ENCODE measurements at regions not wholly inside any gene's neighbourhood (a gene's known extent, or its start where the extent isn't known, plus 50 kb on each side); places are given as distances from the start of the nearest gene placed in this dataset.

- DNase-seq, result no peak
Observed at GRCh38 chr1:220983877-220984635, 104.8 kb downstream of the HLX start.

- no peak for DNase-seq
Observed at GRCh38 chr1:220990427-220991339, 111.4 kb downstream of the HLX start.

GRCh38 chr1:220991506-220991905, 112.3 kb downstream of the HLX start:
- no peak for DNase-seq

DNA sequence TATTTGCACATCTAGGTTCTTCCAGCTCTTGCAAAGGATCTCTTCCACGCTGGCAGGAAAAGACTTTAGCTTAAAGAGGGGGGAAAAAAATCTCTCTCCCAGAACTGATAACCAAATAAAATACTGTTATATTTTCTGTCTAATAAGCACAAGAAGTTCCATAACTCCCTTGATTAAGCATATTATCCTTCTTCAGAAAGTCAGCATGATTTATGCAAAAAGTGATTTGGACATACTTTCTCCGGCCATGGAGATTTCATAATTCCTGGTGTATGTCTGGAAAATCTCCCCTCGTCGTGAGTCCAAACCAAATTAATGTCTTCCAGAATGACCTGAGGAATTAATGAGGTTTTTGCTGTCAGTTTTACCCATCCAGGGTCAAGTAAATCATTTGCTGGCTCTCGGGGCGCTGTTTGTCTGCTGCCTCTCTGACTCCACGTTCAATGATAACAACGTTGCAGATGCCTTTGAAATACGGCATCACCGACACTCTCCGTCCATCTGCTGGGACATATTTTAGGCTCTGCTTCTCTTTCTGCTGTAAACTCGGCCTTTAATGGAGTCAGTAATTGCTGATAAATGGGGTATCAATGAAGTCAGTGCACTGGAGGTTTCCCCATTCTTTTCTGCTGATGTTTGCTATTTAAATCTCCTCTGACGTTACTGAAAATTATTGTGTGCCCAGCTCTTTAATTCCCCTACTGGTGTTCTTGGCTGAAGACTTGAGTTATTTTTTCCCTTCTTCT, 112.9 kb downstream of the HLX start:
- DNase-seq, result no peak

DNA sequence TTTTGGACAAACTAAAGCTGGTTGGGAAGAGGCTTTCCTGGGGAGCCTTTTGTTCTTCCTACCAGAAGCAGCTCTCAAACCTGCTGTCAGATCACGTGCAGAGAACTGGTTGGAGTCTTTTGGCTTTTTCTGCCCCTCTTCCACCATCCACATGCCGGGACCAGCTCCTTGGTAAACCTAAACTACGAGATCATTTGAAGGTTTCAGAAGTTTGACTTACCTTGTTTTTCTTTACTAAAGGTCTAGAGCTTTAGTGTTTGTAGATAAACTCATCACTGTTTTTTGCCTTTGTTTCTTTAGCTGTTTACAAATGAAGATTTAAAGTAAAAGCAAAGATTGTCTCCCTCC, 113.4 kb downstream of the HLX start:
- no peak for DNase-seq

DNA sequence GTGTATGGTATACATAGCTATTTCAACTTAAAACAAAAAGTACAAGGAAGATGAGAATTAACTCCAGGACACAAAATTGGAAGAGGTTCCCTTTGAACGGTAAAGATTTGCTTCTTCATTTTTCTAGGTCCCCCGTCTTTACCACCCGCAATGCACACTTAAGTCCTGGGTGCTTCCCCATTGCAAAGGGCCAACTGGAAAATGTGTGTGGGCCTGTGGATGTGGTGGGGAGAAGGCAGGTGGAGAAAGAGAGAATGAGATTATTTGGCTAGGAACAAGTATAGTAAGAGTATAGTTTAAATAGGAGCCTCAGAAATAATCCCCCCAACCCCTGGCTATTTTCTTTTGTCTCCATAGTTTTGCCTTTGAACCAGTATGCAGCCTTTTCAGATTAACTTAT, 115.4 kb downstream of the HLX start:
- no peak for DNase-seq

DNA sequence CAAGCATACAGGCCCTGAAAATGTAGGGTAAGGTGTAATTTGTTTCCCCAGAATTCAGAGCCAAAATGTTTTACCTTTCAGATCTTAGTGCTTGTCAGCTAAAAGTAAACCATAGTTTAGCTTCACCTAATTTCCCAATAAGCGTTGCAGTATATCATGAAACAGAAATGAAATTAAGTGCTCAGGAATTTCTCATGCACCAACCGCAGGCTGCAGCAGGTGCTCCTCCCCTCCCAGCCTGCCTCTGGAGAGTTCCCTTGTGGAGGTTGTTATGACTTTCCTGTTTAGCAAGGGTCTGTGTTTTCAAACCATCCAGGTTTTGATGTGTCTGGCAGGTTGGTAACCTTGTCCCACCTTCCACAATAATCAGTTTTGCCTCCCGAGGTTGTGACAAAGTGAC, 118.5 kb downstream of the HLX start:
- DNase-seq, result no peak

DNA sequence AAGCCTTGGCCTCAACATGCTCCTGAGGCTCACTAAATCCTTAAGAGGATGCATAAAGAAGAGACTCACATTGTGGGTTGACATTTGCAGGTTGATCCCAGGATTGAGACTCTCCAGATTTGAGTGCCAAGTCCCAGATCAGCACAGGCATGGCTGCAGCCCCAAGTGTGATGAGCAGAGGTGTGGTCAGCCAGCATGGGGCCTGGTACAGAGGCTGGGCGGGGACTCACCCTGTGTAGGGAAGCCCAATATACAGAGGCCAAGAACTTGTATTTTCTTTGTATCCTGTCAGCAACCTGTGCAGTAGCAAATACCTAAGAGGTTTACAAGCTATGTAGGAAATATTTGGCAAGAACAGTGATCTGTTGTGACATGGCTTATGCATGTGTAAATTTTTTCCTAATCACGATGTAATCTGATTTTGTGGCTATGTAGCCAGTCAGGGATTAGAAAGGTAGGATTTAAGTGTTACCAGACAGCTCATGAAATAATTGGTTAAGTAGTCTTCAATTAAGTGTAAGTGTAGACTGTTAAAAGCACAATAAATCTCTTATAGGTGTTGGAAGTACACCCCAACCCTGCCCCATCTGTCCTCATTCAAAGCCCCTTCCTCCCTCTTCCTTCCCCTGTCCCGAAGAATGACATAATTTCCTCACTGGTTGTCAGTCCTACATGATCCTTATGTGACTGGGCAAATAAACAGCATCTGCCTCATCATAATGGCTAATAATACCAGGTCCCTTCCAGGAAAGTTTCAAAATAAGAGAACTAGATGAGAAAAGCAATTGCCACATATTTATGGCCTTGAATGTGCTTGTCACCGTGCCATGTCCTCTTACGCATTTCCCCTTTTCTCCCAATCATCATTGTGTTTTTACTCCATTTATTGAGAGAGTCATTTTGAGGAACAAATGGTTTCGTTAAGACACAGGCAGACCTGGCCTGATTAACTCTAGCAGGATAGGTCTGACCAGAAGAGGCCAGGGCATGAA, 120.9 kb downstream of the HLX start:
- DNase-seq, result no peak

DNA sequence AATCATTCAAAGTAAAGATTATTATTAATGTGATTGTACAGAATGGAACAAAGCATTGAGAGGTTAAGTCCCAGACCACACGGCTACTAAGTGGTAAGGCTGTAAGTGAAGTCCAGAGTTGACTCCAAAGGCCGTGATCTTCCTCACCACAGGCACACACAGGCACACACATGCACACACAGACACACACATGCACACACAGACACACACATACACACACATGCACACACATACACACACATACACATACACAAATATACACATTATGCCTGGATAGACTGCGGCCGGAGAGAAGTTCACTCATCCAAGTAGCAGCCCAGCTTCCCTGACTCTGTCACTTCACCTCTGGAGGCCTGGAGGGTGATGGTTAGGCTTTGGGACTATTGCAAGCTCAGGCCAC, 121.9 kb downstream of the HLX start:
- DNase-seq, result no peak

DNA sequence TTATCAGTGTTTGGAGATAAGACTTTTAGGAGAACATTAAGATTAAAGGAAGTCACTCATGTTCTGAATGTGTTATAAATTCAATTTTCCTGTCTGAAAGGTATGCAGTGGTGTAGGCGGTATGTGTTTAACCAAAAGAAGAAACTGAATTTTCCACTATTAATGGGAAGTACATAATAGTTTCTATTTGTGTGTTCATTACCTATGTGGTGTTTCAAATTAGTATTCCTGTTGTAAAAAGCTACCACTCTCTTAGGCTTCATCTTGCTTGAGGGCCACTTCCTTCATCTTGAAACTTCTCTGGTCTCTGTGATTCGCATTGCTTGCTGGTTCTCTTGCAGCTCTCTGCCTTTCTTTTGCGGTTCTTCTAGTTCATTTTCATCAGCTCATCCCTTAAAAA, 123.4 kb downstream of the HLX start:
- no peak for DNase-seq

DNA sequence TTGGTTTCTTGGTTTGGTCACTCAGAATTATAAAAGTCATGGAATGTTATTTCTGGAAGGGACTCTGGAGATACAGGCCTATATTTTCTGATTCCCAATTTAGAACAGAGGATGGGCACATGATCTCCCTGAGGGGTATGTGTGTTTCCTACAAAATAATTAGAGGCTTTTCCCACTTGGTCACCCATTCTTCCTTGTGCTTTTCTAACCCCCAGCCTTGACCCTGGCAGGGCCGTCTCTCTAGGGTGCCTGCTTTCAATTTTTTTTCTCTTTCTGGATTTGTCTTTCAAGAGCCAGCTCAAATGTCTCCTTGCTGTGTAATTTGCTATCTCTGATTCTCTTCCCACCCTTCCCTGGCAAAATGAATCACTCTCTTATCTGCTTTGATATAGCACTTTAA, 131.9 kb downstream of the HLX start:
- DNase-seq, result no peak

DNA sequence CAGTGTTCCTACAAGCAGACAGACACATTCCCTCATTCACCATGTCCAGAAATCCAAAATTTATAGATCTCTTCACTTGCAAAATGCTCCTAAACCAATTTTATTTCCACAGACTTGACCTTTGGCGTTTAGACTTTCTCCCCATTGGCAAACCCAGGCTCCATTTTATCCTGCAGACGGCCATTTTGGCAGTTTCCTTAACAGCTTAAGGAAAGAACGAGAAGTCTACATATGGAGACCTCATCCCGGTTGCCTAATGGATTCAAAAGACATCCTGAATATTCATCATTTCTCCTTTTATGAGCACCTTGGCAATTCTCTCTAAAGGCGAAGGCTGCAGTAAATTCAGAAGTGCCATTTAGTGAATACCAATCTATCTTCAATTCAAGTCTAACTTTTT, 132.9 kb downstream of the HLX start:
- no peak for DNase-seq

DNA sequence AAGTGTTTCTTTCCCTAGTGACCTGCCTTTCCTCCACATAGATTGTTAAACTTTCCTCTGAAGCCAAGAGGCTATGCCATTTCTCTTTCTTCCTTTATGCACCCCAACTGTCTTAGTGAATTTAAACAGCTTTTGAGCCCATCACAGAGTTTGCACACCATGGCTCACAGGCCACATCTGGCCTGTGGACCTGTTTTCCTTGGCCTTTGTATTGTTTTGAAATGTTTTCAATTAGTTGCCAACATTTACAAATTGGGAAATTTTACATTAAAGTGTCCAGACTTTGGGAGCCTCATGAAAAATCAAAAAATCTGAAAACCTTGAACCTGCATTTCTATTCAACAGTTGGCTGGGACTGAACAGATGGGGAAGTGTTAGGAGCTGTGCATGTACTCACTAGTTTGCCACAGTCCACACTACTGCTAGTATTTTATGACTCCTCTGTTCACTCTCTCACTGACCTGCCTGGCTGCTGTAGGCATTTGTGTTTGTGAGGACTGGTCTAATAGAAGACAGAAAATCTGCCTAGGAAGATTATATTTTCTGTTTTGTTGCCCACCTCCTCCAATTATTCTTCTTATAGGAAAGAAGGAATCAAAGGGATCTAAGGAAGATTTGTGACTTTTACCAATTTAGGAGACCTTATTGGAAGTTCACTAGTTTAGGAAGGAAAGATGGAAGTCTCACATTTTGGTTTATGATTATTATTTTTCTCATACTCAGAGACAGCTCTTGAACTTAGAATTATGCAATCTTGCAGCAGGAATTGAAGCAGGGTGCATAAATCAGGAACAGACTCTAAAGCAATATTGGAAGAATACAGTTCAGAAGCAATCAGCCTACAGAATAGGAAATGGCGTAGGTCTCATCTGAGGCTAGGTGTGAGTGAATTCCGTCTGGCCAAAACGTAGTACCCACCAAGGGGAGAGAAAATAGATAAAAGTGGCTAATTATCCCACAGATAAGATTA, 134.7 kb downstream of the HLX start:
- DNase-seq, result no peak

GRCh38 chr1:221015159-221015790, 136.0 kb downstream of the HLX start:
- DNase-seq, result no peak

DNA sequence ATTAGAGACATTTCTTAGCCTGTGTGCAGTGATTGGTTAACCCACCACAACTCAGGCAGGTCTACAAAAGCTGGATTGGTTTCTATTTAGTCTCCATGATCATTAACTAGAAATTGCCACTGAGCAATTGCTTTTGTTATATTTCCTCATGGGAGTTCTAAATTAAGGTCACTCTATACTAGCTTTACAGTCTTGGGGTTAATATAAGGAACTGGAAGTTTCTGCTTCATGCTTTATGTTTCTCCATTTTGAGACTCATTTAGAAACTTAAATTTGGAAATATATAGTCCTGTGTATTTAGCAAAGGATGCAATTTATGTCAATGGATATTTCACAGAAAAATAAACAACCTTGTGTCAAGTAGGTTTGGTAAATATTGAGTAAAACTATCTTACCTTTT, 137.5 kb downstream of the HLX start:
- no peak for DNase-seq

- DNase-seq, result no peak
Observed at GRCh38 chr1:221018414-221018813, 139.2 kb downstream of the HLX start.

DNA sequence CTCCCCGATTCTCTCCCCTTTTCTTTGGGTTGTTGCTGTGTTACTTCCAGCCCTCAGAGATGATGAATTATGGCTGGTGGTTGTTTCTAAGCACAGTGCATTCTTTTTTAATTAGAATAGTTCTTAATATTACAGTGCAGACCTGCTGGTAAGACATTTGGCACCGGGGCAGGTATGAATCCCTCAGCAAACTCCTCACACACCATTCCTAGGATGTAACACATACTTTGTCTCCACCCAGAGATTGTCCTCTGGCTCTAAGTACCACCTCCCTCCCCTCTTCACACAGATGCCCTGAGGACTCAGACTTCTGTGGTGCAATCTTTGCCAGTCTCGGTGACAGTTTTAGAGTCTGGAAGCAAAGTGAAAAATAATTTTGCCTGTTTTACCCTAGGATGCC, 143.1 kb downstream of the HLX start:
- no peak for DNase-seq

GRCh38 chr1:221023482-221023881, 144.2 kb downstream of the HLX start:
- DNase-seq, result no peak

GRCh38 chr1:221025501-221025900, 146.3 kb downstream of the HLX start:
- DNase-seq, result no peak

DNA sequence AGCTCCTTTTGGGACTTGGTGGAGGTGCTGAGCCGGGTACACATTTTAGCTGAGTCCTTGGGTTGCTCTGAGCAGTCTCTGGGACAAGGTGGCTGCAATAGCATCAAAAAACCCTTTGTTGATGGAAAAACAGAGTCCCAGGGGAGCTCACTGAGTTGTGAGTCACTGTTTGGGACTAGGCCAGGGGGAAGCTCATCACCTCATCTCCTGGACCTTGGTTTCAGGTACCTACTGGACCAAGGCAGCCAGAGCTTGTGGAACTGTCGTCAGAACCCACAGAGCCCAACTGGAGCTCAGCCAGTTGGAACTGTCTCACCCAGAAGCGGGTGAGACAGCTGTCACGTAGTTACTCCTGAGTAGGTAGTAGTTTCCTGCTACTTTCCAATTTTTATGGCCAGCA, 146.7 kb downstream of the HLX start:
- DNase-seq, result no peak
